IMR-90 (cell line): ENCODE measurements at regions not wholly inside any gene's neighbourhood (a gene's known extent, or its start where the extent isn't known, plus 50 kb on each side); places are given as distances from the start of the nearest gene placed in this dataset.

Source experiments
- ATAC-seq: fragments of 200-7000 bp; cut with Tn5 transposase; 2 replicates; pipeline ENCODE4 v1.9.1; 2020; ENCODE audit warnings: low read depth, mild to moderate bottlenecking, moderate library complexity
- BruUV-seq: library from RNA; stranded (reverse); fragments of 400-500 nt; replicated peaks from 2 replicates; lab custom pipeline; 2021; lab: Mats Ljungman, UMichigan
- CTCF ChIA-PET: fragments of 300-600 bp; formaldehyde crosslinking; extraction: SDS; loops from one replicate; lab custom pipeline; 2021; ENCODE audit warnings: antibody characterized with exemption; lab: Yijun Ruan, JAX
- POLR2A ChIA-PET: fragments of 300-600 bp; sonication (Branson Sonifier 250); formaldehyde crosslinking; loops from one replicate; lab custom pipeline; 2022; ENCODE audit warnings: antibody characterized with exemption; ENCODE audit not compliant: unreplicated experiment; lab: Charles Lee
- DNase-seq: peaks from one replicate; pipeline ENCODE4 v3.0.0; 2013
- H2AFZ ChIP-seq: replicated peaks from 2 replicates; pipeline ENCODE3; 2013; ENCODE audit warnings: low read length, mild to moderate bottlenecking; ENCODE audit not compliant: poor library complexity
- H2AK5ac ChIP-seq: 2 replicates; pipeline ENCODE4 v1.6.1; 2013; ENCODE audit warnings: low read depth, low read length, inconsistent platforms
- H2AK9ac ChIP-seq: replicated peaks from 2 replicates; pipeline ENCODE3; 2013; ENCODE audit warnings: mild to moderate bottlenecking, low read depth, low read length, moderate library complexity; ENCODE audit not compliant: poor library complexity
- H2BK120ac ChIP-seq: 2 replicates; pipeline ENCODE4 v1.6.1; 2013; ENCODE audit warnings: low read depth, low read length, inconsistent platforms
- H2BK15ac ChIP-seq: 3 replicates; pipeline ENCODE4 v1.6.1; 2013; ENCODE audit warnings: low read depth, low read length, inconsistent platforms
- H2BK20ac ChIP-seq: 2 replicates; pipeline ENCODE4 v1.6.1; 2013; ENCODE audit warnings: low read depth, mild to moderate bottlenecking, inconsistent platforms, low read length, moderate library complexity
- H2BK5ac ChIP-seq: 2 replicates; pipeline ENCODE4 v1.6.1; 2013; ENCODE audit warnings: mild to moderate bottlenecking, low read depth, low read length, inconsistent platforms; ENCODE audit not compliant: poor library complexity, severe bottlenecking
- H3K14ac ChIP-seq: replicated peaks from 2 replicates; pipeline ENCODE4 v1.6.1; 2013; ENCODE audit warnings: low read depth, low read length, inconsistent platforms
- H3K18ac ChIP-seq: 2 replicates; pipeline ENCODE4 v1.6.1; 2013; ENCODE audit warnings: low read depth, low read length, control low read depth
- H3K23ac ChIP-seq: 2 replicates; pipeline ENCODE4 v1.6.1; 2013; ENCODE audit warnings: low read depth, low read length, inconsistent platforms
- H3K27ac ChIP-seq: 2 replicates; pipeline ENCODE4 v1.5.1; 2013; ENCODE audit warnings: mild to moderate bottlenecking, control low read depth, low read length; ENCODE audit not compliant: insufficient read depth
- H3K27me3 ChIP-seq: 2 replicates; pipeline ENCODE4 v1.6.1; 2013; ENCODE audit warnings: low read length; ENCODE audit not compliant: control insufficient read depth, insufficient read depth
- H3K36me3 ChIP-seq: 2 replicates; pipeline ENCODE4 v1.6.1; 2013; ENCODE audit warnings: low read length, mixed read lengths; ENCODE audit not compliant: control insufficient read depth, insufficient read depth
- H3K4ac ChIP-seq: 2 replicates; pipeline ENCODE4 v1.6.1; 2013; ENCODE audit warnings: low read depth, low read length, inconsistent platforms
- H3K4me1 ChIP-seq: 2 replicates; pipeline ENCODE4 v1.6.1; 2013; ENCODE audit warnings: low read length, mixed read lengths; ENCODE audit not compliant: control insufficient read depth, insufficient read depth
- H3K4me2 ChIP-seq: 2 replicates; pipeline ENCODE4 v1.6.1; 2013; ENCODE audit warnings: low read depth, mild to moderate bottlenecking, control low read depth, low read length, moderate library complexity
- H3K4me3 ChIP-seq: 2 replicates; pipeline ENCODE4 v1.5.1; 2013; ENCODE audit warnings: low read depth, mild to moderate bottlenecking, control low read depth, low read length, moderate library complexity; ENCODE audit not compliant: insufficient read depth
- H3K56ac ChIP-seq: 2 replicates; pipeline ENCODE4 v1.6.1; 2013; ENCODE audit warnings: low read length, inconsistent platforms; ENCODE audit not compliant: insufficient read depth; ENCODE audit errors: extremely low read depth
- H3K79me1 ChIP-seq, 2 experiments: 2 replicates each; pipeline ENCODE4 v1.6.1; 2013; ENCODE audit warnings: low read length in 2 of 2, inconsistent platforms in 1 of 2, low read depth in 1 of 2
- H3K9ac ChIP-seq: 2 replicates; pipeline ENCODE4 v1.6.1; 2013; ENCODE audit warnings: low read depth, low read length, control low read depth
- H3K9me1 ChIP-seq: 2 replicates; pipeline ENCODE4 v1.6.1; 2013; ENCODE audit warnings: low read length, inconsistent platforms; ENCODE audit not compliant: insufficient read depth
- H3K9me3 ChIP-seq: 2 replicates; pipeline ENCODE4 v1.6.1; 2013; ENCODE audit warnings: low read length; ENCODE audit not compliant: control insufficient read depth, insufficient read depth
- H4K20me1 ChIP-seq: 2 replicates; pipeline ENCODE4 v1.6.1; 2013; ENCODE audit warnings: low read length, inconsistent platforms; ENCODE audit not compliant: insufficient read depth
- H4K5ac ChIP-seq: 2 replicates; pipeline ENCODE4 v1.6.1; 2013; ENCODE audit warnings: mild to moderate bottlenecking, low read depth, low read length, control low read depth
- H4K8ac ChIP-seq, 2 experiments: 2 replicates each; pipeline ENCODE4 v1.6.1; 2013; ENCODE audit warnings: low read depth in 2 of 2, low read length in 2 of 2, control low read depth in 1 of 2, inconsistent platforms in 1 of 2
- H4K91ac ChIP-seq: 2 replicates; pipeline ENCODE4 v1.6.1; 2013; ENCODE audit warnings: low read depth, low read length, inconsistent platforms; ENCODE audit not compliant: insufficient read depth
- BHLHE40 ChIP-seq: fragments of 150-350 bp; IDR thresholded peaks from 2 replicates; pipeline ENCODE4 v1.6.1; 2016; ENCODE audit warnings: mild to moderate bottlenecking, low read depth, low read length
- CEBPB ChIP-seq: IDR thresholded peaks from 2 replicates; pipeline ENCODE4 v1.6.1; 2012; ENCODE audit warnings: low read depth, low read length, improper control_type of control experiment
- CHD1 ChIP-seq: IDR thresholded peaks from 2 replicates; pipeline ENCODE4 v1.6.1; 2012; ENCODE audit warnings: low read depth, low read length, improper control_type of control experiment
- ELK1 ChIP-seq: fragments of 150-350 bp; IDR thresholded peaks from 2 replicates; pipeline ENCODE4 v1.6.1; 2016; ENCODE audit warnings: low read depth, mild to moderate bottlenecking, low read length, moderate library complexity, borderline replicate concordance
- FOS ChIP-seq: fragments of 150-350 bp; IDR thresholded peaks from 2 replicates; pipeline ENCODE4 v1.6.1; 2016; ENCODE audit warnings: low read depth, low read length
- MAFK ChIP-seq: IDR thresholded peaks from 2 replicates; pipeline ENCODE4 v1.6.1; 2012; ENCODE audit warnings: low read depth, low read length, improper control_type of control experiment
- MAZ ChIP-seq: IDR thresholded peaks from 2 replicates; pipeline ENCODE4 v1.6.1; 2012; ENCODE audit warnings: low read depth, mild to moderate bottlenecking, low read length, improper control_type of control experiment, moderate library complexity, borderline replicate concordance
- MXI1 ChIP-seq: IDR thresholded peaks from 2 replicates; pipeline ENCODE4 v1.6.1; 2012; ENCODE audit warnings: low read depth, mild to moderate bottlenecking, low read length, moderate library complexity, borderline replicate concordance
- NFE2L2 ChIP-seq: fragments of 150-350 bp; IDR thresholded peaks from 2 replicates; pipeline ENCODE4 v1.6.1; 2016; ENCODE audit warnings: low read depth, mild to moderate bottlenecking, low read length
- POLR2A ChIP-seq: IDR thresholded peaks from 2 replicates; pipeline ENCODE4 v1.6.1; 2012; ENCODE audit warnings: mild to moderate bottlenecking, low read depth, low read length
- RAD21 ChIP-seq: IDR thresholded peaks from 2 replicates; pipeline ENCODE4 v1.6.1; 2012; ENCODE audit warnings: low read length, improper control_type of control experiment
- RCOR1 ChIP-seq: IDR thresholded peaks from 2 replicates; pipeline ENCODE4 v1.6.1; 2012; ENCODE audit warnings: mild to moderate bottlenecking, low read length, improper control_type of control experiment; ENCODE audit not compliant: insufficient replicate concordance
- RFX5 ChIP-seq: IDR thresholded peaks from 2 replicates; pipeline ENCODE4 v1.8.0; 2012; ENCODE audit warnings: low read depth, mild to moderate bottlenecking, low read length, moderate library complexity
- SMC3 ChIP-seq: fragments of 150-350 bp; IDR thresholded peaks from 2 replicates; pipeline ENCODE4 v1.6.1; 2016; ENCODE audit warnings: low read depth, mild to moderate bottlenecking, antibody characterized with exemption, low read length, moderate library complexity
- WGBS, 2 experiments: methylation state at CpG; one replicate each; pipeline versions ENCODE4 v1.1.5 to v1.1.7; 2013; ENCODE audit warnings: missing lambda C conversion rate in 2 of 2; ENCODE audit not compliant: insufficient read length in 1 of 2; ENCODE audit errors: extremely low coverage in 2 of 2; 5-methylcytosine and 5-hydroxymethylcytosine counted together
- dilution Hi-C: fragments of 300-500 bp; cut with HindIII; formaldehyde crosslinking; loops from one replicate; pipeline ENCODE4 v1.14.3; 2018; ENCODE audit warnings: low sequenced_read_pairs; ENCODE audit not compliant: unreplicated experiment
- in situ Hi-C: fragments of 300-500 bp; cut with MboI; formaldehyde crosslinking; loops from 3 replicates; pipeline ENCODE4 v1.14.3; 2019; ENCODE audit warnings: low sequenced_read_pairs, inconsistent platforms, mixed read lengths
- intact Hi-C: fragments of 100-400 bp; cut with micrococcal nuclease; formaldehyde crosslinking; loops from 2 replicates; pipeline ENCODE4 v1.10.0; 2022
- TF ChIP-seq, protein P1 (sequence below): fragments of 150-350 bp; IDR thresholded peaks from 2 replicates; pipeline ENCODE4 v1.6.1; 2017; ENCODE audit warnings: mild to moderate bottlenecking, antibody characterized with exemption, low read length, low read depth
- TF ChIP-seq, protein P2 (sequence below): conservative IDR thresholded peaks from 2 replicates; pipeline ENCODE4 v1.5.1; 2012; ENCODE audit warnings: mild to moderate bottlenecking, low read depth, low read length, improper control_type of control experiment

DNA sequence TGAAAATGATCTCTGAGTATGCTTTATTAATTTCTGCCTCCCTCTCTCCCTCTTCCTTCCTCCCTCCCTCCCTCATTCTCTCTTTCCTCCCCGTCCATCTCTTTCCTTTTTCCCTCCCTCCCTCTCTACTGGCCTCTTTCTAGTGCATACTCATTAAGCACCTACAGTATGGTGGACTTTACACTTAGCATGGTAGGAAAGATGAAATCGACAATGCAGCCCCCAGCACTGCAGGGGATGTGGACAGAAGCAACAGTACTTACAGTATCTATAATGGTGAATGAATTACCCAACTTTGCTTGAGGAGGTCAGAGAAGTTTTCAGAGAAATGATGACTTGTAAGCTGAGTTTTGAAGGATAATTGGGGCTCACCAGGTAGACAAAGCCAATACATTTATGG, 143.8 kb upstream of the RPS6KA3 start:
- Histone ChIP-seq H3K18ac (no peak overlapping the region), H3K4me2 (no peak overlapping the region), H3K9me3 (no peaks in the 10 kb centered on the region), H4K20me1 (no peaks in the 10 kb centered on the region), H2BK120ac (no peak overlapping the region), H3K4me3 (no peak overlapping the region), H3K56ac (no peak overlapping the region), H3K27ac (no peak overlapping the region), H3K36me3 (no peaks in the 10 kb centered on the region), H3K27me3 (peaks cover 6% of the 10 kb centered on the region), H3K9ac (no peak overlapping the region), H4K5ac (no peak overlapping the region), H2AK5ac (no peak overlapping the region), H3K9me1 (no peaks in the 10 kb centered on the region), H3K79me1 (no peaks in the 10 kb centered on the region), H3K14ac (no peak overlapping the region), H2BK5ac (no peak overlapping the region), H2AFZ (no peak overlapping the region), H2BK15ac (no peak overlapping the region), H3K4me1 (peaks cover 2% of the 10 kb centered on the region; the same call in 1 of the 2 replicates), H2AK9ac (no peak overlapping the region), H4K91ac (no peak overlapping the region), H3K4ac (no peak overlapping the region), H4K8ac (no peak overlapping the region), H2BK20ac (no peak overlapping the region), H3K23ac (no peak overlapping the region)
- intact Hi-C loops, result no loop called here
- POLR2A ChIA-PET, result no interaction called here
- DNase-seq, result no peak
- CTCF ChIA-PET, result no interaction called here
- ATAC-seq, result no peak
- in situ Hi-C loops, result no loop called here
- dilution Hi-C loops, result no loop called here
- TF ChIP-seq CEBPB (no peak), ELK1 (no peak), NFE2L2 (no peak), RAD21 (no peak), BHLHE40 (no peak), MXI1 (no peak), SMC3 (no peak), POLR2A (no peak), MAFK (no peak), RFX5 (no peak), FOS (no peak), RCOR1 (no peak), CHD1 (no peak), MAZ (no peak)
- TF ChIP-seq, protein P1, sequence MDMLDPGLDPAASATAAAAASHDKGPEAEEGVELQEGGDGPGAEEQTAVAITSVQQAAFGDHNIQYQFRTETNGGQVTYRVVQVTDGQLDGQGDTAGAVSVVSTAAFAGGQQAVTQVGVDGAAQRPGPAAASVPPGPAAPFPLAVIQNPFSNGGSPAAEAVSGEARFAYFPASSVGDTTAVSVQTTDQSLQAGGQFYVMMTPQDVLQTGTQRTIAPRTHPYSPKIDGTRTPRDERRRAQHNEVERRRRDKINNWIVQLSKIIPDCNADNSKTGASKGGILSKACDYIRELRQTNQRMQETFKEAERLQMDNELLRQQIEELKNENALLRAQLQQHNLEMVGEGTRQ, result no peak
- TF ChIP-seq, protein P2, sequence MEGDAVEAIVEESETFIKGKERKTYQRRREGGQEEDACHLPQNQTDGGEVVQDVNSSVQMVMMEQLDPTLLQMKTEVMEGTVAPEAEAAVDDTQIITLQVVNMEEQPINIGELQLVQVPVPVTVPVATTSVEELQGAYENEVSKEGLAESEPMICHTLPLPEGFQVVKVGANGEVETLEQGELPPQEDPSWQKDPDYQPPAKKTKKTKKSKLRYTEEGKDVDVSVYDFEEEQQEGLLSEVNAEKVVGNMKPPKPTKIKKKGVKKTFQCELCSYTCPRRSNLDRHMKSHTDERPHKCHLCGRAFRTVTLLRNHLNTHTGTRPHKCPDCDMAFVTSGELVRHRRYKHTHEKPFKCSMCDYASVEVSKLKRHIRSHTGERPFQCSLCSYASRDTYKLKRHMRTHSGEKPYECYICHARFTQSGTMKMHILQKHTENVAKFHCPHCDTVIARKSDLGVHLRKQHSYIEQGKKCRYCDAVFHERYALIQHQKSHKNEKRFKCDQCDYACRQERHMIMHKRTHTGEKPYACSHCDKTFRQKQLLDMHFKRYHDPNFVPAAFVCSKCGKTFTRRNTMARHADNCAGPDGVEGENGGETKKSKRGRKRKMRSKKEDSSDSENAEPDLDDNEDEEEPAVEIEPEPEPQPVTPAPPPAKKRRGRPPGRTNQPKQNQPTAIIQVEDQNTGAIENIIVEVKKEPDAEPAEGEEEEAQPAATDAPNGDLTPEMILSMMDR, result no peak
- no TSS peak for BruUV-seq
- WGBS, 2 experiments, result no CpG with 5 or more reads among the region's 2 CpGs
